GM12865 (cell line): ENCODE measurements at regions not wholly inside any gene's neighbourhood (a gene's known extent, or its start where the extent isn't known, plus 50 kb on each side); places are given as distances from the start of the nearest gene placed in this dataset.

Experiments
- DNase-seq: peaks from one replicate; pipeline ENCODE4 v3.0.0; 2010; ENCODE audit warnings: low read depth
- H3K4me3 ChIP-seq: 2 replicates; pipeline ENCODE4 v1.5.1; 2011; ENCODE audit warnings: mild to moderate bottlenecking, low read depth, low read length, control low read depth
- CTCF ChIP-seq: IDR thresholded peaks from 2 replicates; pipeline ENCODE4 v1.5.1; 2011; ENCODE audit warnings: low read length, control low read depth, low read depth, inconsistent platforms; ENCODE audit not compliant: insufficient read depth; ENCODE audit errors: missing control alignments

- no peak for TF ChIP-seq CTCF
- H3K4me3 ChIP-seq = no peak overlapping the region
- DNase-seq = no peak
Measured at GRCh38 chr5:67588389-67588788, 391.8 kb upstream of the CD180 start.

- DNase-seq = no peak
- TF ChIP-seq CTCF = no peak
- no peak overlapping the region for H3K4me3 ChIP-seq
Measured at GRCh38 chr5:67581203-67581602, 384.6 kb upstream of the CD180 start.

GRCh38 chr5:67578011-67578410, 381.4 kb upstream of the CD180 start:
- DNase-seq = no peak
- H3K4me3 ChIP-seq = no peak overlapping the region
- TF ChIP-seq CTCF = no peak

GRCh38 chr5:67577424-67577823, 380.8 kb upstream of the CD180 start:
- TF ChIP-seq CTCF = no peak
- no peak overlapping the region for H3K4me3 ChIP-seq
- DNase-seq = no peak

GRCh38 chr5:67576112-67576511, 379.5 kb upstream of the CD180 start:
- TF ChIP-seq CTCF = no peak
- no peak overlapping the region for H3K4me3 ChIP-seq
- no peak for DNase-seq

- no peak for DNase-seq
- no peak for TF ChIP-seq CTCF
- H3K4me3 ChIP-seq = no peak overlapping the region
Measured at GRCh38 chr5:67575087-67575486, 378.5 kb upstream of the CD180 start.

- no peak for TF ChIP-seq CTCF
- no peak overlapping the region for H3K4me3 ChIP-seq
- no peak for DNase-seq
Measured at GRCh38 chr5:67561151-67561932, 364.7 kb upstream of the CD180 start.
